SK-N-SH (cell line): ENCODE measurements at regions not wholly inside any gene's neighbourhood (a gene's known extent, or its start where the extent isn't known, plus 50 kb on each side); places are given as distances from the start of the nearest gene placed in this dataset.
A peak's percentile ranks its signal among the peaks of the same experiment; 100 is the strongest.

ENCODE experiments used
- POLR2AphosphoS5 ChIP-seq: IDR thresholded peaks from 2 replicates; pipeline ENCODE4 v1.6.1; 2012; ENCODE audit warnings: low read depth, low read length
- SMC3 ChIP-seq: IDR thresholded peaks from 2 replicates; pipeline ENCODE4 v1.6.1; 2012; ENCODE audit warnings: low read depth, low read length, improper control_type of control experiment
- TEAD4 ChIP-seq: IDR thresholded peaks from 2 replicates; pipeline ENCODE4 v1.4.0; 2012; ENCODE audit warnings: mild to moderate bottlenecking, borderline replicate concordance; ENCODE audit not compliant: insufficient read depth
- TF ChIP-seq, protein P1 (sequence below): IDR thresholded peaks from 2 replicates; pipeline ENCODE4 v1.6.1; 2012; ENCODE audit warnings: mild to moderate bottlenecking, low read depth, low read length, moderate library complexity
- TF ChIP-seq, protein P2 (sequence below): fragments of 200-600 bp; sonication (generic); IDR thresholded peaks from 2 replicates; pipeline ENCODE4 v1.6.1; 2017; ENCODE audit warnings: antibody characterized with exemption, mild to moderate bottlenecking, moderate library complexity

DNA sequence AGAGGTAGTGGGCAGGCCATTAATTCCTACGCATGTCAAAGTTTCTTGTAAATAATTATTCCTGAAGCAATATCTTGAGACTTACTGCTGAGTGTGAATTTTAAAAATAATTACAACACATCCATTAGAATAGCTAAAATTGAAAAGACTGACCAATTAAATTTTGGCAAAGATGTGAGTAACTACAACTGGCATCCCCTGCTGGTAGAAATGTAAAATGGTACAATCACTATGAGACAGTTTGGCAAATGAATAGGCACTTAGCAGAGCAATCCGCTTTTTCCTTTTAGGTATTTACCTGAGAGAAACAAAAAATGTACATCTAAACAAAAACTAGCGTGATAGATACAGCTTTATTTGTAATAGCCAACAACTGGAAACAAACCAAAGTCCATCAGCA is 798.9 kb downstream of the BRINP3 start:
- no peak for TF ChIP-seq POLR2AphosphoS5
- TF ChIP-seq, protein P1, sequence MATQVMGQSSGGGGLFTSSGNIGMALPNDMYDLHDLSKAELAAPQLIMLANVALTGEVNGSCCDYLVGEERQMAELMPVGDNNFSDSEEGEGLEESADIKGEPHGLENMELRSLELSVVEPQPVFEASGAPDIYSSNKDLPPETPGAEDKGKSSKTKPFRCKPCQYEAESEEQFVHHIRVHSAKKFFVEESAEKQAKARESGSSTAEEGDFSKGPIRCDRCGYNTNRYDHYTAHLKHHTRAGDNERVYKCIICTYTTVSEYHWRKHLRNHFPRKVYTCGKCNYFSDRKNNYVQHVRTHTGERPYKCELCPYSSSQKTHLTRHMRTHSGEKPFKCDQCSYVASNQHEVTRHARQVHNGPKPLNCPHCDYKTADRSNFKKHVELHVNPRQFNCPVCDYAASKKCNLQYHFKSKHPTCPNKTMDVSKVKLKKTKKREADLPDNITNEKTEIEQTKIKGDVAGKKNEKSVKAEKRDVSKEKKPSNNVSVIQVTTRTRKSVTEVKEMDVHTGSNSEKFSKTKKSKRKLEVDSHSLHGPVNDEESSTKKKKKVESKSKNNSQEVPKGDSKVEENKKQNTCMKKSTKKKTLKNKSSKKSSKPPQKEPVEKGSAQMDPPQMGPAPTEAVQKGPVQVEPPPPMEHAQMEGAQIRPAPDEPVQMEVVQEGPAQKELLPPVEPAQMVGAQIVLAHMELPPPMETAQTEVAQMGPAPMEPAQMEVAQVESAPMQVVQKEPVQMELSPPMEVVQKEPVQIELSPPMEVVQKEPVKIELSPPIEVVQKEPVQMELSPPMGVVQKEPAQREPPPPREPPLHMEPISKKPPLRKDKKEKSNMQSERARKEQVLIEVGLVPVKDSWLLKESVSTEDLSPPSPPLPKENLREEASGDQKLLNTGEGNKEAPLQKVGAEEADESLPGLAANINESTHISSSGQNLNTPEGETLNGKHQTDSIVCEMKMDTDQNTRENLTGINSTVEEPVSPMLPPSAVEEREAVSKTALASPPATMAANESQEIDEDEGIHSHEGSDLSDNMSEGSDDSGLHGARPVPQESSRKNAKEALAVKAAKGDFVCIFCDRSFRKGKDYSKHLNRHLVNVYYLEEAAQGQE: no peak
- no peak for TF ChIP-seq TEAD4
- no peak for TF ChIP-seq SMC3
- TF ChIP-seq, protein P2, sequence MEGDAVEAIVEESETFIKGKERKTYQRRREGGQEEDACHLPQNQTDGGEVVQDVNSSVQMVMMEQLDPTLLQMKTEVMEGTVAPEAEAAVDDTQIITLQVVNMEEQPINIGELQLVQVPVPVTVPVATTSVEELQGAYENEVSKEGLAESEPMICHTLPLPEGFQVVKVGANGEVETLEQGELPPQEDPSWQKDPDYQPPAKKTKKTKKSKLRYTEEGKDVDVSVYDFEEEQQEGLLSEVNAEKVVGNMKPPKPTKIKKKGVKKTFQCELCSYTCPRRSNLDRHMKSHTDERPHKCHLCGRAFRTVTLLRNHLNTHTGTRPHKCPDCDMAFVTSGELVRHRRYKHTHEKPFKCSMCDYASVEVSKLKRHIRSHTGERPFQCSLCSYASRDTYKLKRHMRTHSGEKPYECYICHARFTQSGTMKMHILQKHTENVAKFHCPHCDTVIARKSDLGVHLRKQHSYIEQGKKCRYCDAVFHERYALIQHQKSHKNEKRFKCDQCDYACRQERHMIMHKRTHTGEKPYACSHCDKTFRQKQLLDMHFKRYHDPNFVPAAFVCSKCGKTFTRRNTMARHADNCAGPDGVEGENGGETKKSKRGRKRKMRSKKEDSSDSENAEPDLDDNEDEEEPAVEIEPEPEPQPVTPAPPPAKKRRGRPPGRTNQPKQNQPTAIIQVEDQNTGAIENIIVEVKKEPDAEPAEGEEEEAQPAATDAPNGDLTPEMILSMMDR: peak; percentile 53
